Endothelial cell of umbilical vein (primary cell): ENCODE measurements at regions not wholly inside any gene's neighbourhood (a gene's known extent, or its start where the extent isn't known, plus 50 kb on each side); places are given as distances from the start of the nearest gene placed in this dataset.

Source experiments
- CTCF ChIP-seq, 2 donors: IDR thresholded peaks; 1 replicate in 1 of 2; 2 replicates in 1 of 2; pipeline ENCODE4 v1.5.1; 2011; ENCODE audit warnings: low read length in 2 of 2, mild to moderate bottlenecking in 2 of 2, moderate library complexity in 2 of 2, control low read depth in 1 of 2, inconsistent platforms in 1 of 2, low read depth in 1 of 2; ENCODE audit not compliant: insufficient read depth in 1 of 2; ENCODE audit errors: extremely low read depth in 1 of 2
- POLR2A ChIP-seq: IDR thresholded peaks from 2 replicates; pipeline ENCODE4 v1.6.1; 2012; ENCODE audit warnings: low read depth, mild to moderate bottlenecking, control low read depth, low read length

- TF ChIP-seq POLR2A (no peak), CTCF (IDR thresholded peaks at IDR 0.05; ENCODE audit: extremely low read depth in 1 of 2, insufficient read depth in 1 of 2, low read depth in 1 of 2, low read length in 2 of 2) (no peak)
Measured at GRCh38 chr6:108766419-108766818, 81.8 kb upstream of the ARMC2 start.
